ENCODE measurements at regions not wholly inside any gene's neighbourhood (a gene's known extent, or its start where the extent isn't known, plus 50 kb on each side); places are given as distances from the start of the nearest gene placed in this dataset.

DNA sequence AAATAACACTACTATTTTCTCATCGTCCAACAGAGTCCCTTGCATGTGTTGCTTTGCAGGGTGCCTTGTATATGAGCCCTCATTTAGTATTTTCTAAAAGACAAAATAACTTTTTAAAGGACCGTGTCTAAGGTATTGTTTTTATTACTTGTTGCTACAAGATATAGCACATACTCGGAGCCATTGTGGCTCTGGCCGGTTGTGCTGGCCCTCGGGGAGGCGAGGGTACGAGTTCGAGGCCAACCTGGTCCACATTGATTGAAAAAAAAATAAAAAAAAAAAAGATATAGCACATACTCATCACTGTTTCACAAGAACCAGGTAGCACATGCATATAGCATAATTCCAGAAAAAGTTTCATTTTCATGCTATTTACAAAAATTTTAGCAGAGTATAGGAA lies 869.2 kb downstream of the MRPL39 start:
- Mint-ChIP-seq H3K4me3 (no peak overlapping the region), H3K9me3 (no peaks in the 10 kb centered on the region), H3K4me1 (no peaks in the 10 kb centered on the region), H3K27ac (no peak overlapping the region), H3K36me3 (no peaks in the 10 kb centered on the region), H3K27me3 (no peaks in the 10 kb centered on the region)
- ATAC-seq: no peak

DNA sequence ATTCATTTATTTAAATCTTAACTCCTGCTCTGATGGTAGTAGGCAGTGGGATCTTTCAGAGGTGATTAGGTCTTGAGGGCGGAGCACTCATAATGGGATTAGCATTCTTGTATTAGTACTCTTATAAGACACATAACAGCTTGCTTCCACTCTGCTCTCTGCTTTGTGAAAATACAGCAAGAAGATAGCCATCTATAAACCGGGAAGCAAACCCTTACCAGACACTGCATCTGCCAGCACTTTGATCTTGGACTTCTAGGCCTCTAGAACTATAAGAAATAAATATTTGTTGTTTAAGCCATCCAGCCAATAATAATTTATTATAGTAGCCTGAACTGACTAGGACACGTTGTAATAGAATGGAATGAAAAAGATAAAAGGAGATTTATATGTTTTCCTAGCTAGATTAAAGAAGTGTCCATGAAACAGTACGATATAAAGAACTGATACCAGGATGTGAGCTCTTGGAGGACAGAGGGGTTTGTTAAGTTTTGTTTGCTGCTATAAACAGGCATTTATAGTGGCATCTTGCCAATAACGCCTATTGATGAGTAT lies 869.9 kb downstream of the MRPL39 start:
- Mint-ChIP-seq H3K27me3 (no peaks in the 10 kb centered on the region), H3K4me1 (no peaks in the 10 kb centered on the region), H3K27ac (no peak overlapping the region), H3K9me3 (no peaks in the 10 kb centered on the region), H3K36me3 (no peaks in the 10 kb centered on the region), H3K4me3 (no peak overlapping the region)
- no peak for ATAC-seq

DNA sequence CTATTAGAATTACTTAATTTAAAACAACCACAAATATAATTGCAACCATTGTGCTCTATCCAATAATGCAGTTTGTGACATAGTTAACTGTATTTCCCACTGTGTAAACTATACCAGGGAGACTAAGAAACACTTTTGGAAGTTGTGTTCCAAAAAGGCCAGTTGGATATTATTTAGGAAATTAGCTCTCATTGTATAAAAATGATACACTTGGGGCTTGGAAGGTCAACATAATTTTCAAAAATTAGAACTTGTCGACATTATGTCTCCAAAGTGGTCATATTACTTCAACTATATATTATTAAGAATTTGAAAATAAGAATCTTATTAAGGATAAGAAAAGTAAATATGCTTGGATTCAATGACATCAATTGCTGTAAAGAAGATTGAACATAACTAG lies 876.6 kb downstream of the MRPL39 start:
- Mint-ChIP-seq H3K4me1 (no peaks in the 10 kb centered on the region), H3K36me3 (no peaks in the 10 kb centered on the region), H3K9me3 (no peaks in the 10 kb centered on the region), H3K4me3 (no peak overlapping the region), H3K27me3 (no peaks in the 10 kb centered on the region), H3K27ac (no peak overlapping the region)
- no peak for ATAC-seq

DNA sequence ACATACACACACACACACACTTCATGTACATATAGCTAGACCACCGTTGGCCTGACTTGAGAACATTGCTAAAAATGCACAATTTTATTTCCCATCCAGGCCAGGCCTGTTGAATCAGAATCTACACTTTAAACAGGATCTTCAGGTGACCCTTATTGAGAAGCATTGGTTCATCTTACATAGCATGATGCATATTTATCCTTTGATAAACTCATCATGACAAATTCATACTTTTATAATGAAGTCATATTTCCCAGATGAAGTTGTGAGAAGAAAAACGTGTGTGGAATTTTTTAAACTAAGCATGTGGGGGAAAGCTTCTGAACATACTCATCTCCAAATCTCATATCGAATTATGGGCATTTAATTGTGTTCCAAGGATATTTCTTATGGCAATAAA lies 877.7 kb downstream of the MRPL39 start:
- Mint-ChIP-seq H3K27ac (no peak overlapping the region), H3K9me3 (no peaks in the 10 kb centered on the region), H3K36me3 (no peaks in the 10 kb centered on the region), H3K27me3 (no peaks in the 10 kb centered on the region), H3K4me3 (no peak overlapping the region), H3K4me1 (no peaks in the 10 kb centered on the region)
- no peak for ATAC-seq

DNA sequence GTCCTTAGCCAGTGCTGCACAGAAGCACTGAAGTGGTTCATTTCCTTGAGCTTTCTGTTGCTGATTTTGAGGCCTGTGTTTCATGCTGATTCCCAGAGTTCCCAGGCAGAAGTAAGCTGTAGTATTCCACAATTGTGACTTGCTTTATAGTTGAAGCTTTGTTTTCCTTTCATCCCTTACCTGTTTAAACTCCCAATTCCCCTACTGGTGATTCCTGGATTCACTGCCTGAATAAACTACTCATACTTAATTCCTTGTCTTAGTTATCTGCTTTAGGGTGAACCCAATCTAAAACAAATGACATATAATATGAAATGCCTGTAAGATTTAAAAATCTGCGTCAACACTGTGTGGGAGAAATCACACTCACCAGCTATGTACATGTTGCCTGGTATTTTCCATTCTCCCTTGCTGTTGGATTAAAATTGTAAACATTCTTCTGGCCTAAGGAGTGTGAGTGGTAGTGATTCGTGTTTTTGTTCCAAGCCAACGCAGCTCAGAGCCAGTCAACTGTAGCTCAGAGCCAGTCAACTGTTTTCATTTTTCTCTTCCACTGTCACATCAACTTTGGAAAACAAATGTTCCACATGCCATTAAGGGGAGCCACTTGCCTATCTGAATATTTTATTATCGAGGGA lies 879.4 kb downstream of the MRPL39 start:
- no peaks in the 10 kb centered on the region for H3K36me3 Mint-ChIP-seq
- no peak overlapping the region for H3K27ac Mint-ChIP-seq
- H3K4me1 Mint-ChIP-seq: no peaks in the 10 kb centered on the region
- no peaks in the 10 kb centered on the region for H3K9me3 Mint-ChIP-seq
- no peaks in the 10 kb centered on the region for H3K27me3 Mint-ChIP-seq
- no peak overlapping the region for H3K4me3 Mint-ChIP-seq
- no peak for ATAC-seq

DNA sequence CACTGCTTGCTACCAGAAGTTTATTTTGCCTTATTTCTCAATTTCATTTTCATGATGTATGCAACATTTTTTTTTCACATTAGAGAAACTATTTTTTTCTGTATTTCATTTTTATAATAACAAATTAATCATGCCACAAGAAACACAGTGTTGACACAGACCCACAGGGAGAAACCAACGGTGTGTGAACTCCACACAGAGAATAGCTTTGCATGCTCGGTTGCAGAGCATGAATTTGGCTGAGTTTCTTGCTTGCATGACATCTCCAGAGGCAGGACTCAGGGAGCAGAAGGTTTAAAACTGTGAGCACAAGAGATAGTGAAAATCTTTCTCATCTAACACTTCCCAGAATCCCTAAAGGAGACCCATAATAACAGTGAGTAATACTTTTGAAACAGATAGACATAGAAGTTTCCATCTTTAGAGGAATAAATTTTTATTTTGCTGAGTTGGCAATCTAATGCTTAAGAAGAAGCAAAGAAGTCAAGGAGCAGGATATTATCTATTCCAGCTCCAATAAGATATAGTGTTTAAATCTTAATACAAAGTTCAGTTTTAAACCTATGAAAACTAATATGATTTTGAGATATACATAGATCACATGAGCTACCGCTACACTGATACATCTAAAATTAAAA lies 890.9 kb downstream of the MRPL39 start:
- Mint-ChIP-seq H3K9me3 (no peaks in the 10 kb centered on the region), H3K4me3 (no peak overlapping the region), H3K27ac (no peak overlapping the region), H3K4me1 (no peaks in the 10 kb centered on the region), H3K27me3 (no peaks in the 10 kb centered on the region), H3K36me3 (no peaks in the 10 kb centered on the region)
- ATAC-seq: no peak

DNA sequence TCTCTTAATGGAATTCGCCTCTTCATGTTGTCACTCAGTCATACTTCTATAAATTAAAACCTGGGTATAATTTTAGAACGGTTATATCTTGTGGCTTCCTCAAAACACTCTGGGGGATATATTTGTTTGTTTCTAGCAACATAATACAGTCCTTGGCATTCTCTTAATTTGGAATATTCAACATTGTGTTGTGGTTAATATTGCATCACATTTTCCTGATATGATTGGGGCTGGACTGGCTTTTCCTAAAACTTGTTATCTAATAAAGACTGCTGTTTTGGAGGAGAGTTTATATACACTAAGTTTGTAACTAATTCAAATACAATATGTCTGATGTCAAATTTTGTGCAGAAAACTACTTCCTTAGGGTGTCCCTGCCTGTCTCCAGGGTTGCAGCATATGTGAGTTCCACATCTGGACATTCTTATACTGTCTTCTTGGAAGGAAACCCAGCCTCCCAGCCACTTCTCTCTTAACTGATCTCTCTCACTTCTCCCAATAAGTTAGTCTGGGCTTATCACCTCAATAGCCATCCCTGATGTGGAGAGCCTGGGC lies 892.6 kb downstream of the MRPL39 start:
- Mint-ChIP-seq H3K4me1 (no peaks in the 10 kb centered on the region), H3K27me3 (no peaks in the 10 kb centered on the region), H3K27ac (no peak overlapping the region), H3K36me3 (no peaks in the 10 kb centered on the region), H3K9me3 (no peaks in the 10 kb centered on the region), H3K4me3 (no peak overlapping the region)
- ATAC-seq: no peak

DNA sequence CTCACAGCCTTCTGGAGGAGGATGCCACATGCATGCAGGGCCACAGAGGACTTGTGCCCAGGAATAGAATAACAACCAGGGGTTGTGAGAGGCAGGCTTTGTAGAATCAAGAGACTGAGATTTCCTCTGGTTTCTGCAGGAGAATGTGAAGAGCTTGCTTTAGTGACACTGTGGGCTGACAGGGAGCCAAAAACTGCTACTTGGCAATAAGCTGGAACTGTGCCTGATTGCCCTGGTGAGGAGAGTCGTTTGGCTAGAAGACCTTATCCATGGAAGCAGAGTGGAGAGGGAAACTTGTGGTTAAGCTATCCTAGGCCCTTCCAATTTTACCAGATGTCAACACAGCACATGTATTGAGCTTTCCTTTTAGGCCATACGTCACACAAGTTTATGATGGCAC lies 902.1 kb downstream of the MRPL39 start:
- Mint-ChIP-seq H3K9me3 (no peaks in the 10 kb centered on the region), H3K27ac (no peak overlapping the region), H3K4me3 (no peak overlapping the region), H3K36me3 (no peaks in the 10 kb centered on the region), H3K4me1 (no peaks in the 10 kb centered on the region), H3K27me3 (no peaks in the 10 kb centered on the region)
- no peak for ATAC-seq

DNA sequence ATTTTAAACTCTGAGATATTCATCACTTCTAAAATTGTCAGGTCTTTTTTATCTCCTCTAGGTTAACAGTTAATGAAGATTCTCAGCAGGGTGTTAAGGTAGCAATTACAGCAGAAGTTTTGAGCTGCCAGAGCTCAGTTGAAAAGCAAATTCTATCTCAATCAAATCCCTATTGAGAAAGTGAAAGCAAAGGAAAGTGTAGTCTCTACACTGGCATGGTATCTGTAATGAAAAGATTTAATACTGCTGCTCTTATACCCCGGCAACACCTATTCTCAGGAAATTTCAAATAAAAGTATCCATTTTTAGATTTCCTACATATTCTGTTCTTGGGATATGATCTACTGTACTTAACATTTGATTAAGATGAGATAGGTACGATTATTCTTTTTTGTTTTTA lies 913.5 kb downstream of the MRPL39 start:
- Mint-ChIP-seq H3K36me3 (no peaks in the 10 kb centered on the region), H3K27me3 (no peaks in the 10 kb centered on the region), H3K4me3 (no peak overlapping the region), H3K27ac (no peak overlapping the region), H3K4me1 (peaks cover 5% of the 10 kb centered on the region), H3K9me3 (no peaks in the 10 kb centered on the region)
- no peak for ATAC-seq

DNA sequence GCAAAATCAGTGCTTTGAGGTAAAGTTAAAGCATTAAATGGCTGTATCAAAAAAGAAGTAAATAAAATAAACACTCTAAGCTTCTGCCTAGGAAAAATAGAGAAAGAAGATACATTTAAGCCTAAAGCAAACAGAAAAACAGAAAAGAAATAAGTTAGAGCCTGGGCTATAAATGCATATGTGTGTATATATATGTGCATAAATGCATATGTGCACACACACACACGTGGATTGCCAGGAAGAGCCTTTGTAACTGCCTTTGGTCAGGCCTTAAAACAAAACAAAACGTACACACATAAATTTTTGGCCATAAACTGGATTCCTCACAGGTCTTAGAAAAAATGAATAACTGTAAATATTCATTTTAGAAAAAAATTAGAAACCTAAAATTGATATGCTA lies 925.8 kb downstream of the MRPL39 start:
- no peaks in the 10 kb centered on the region for H3K4me1 Mint-ChIP-seq
- H3K9me3 Mint-ChIP-seq: no peaks in the 10 kb centered on the region
- no peaks in the 10 kb centered on the region for H3K36me3 Mint-ChIP-seq
- no peak for ATAC-seq
- no peak overlapping the region for H3K4me3 Mint-ChIP-seq
- H3K27me3 Mint-ChIP-seq: no peaks in the 10 kb centered on the region
- H3K27ac Mint-ChIP-seq: no peak overlapping the region

DNA sequence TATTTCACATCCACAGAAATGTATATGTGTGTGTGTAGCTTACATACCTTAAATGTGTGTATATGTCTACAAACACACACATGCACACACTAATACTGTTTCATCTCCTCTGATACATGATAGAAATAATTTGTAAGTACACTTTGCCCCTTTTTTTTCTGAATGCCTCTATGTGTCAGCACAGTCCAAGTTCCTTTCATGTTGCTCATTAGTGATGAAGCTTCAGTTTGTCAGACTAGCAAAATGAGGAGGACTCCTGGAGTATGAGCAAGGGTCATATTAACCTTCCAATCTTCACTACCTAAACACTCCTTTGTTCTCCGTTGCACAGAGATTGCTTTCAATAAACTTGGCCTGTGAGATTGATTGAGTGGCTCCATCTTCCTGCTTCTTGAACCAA lies 935.4 kb downstream of the MRPL39 start:
- H3K36me3 Mint-ChIP-seq: no peaks in the 10 kb centered on the region
- H3K27me3 Mint-ChIP-seq: no peaks in the 10 kb centered on the region
- no peak for ATAC-seq
- no peak overlapping the region for H3K27ac Mint-ChIP-seq
- no peak overlapping the region for H3K4me3 Mint-ChIP-seq
- H3K9me3 Mint-ChIP-seq: no peaks in the 10 kb centered on the region
- no peaks in the 10 kb centered on the region for H3K4me1 Mint-ChIP-seq

DNA sequence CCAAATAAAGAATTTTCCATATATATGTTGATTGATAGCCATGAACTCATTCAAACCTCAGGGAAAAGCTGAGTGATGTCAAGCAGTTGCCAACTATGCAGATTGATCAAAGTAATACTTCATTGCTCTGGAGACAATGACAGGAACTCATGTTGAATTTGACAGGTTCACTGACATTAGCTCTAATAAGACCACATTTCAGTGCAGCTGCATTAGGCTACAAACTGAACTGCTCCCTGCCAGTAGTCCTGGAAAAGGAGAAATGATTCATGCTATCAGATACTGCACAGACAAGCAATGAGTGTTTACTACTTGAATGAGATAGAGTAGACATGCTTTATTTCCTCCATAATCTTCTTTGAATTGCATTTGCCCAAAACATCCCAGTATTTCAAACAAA lies 948.4 kb downstream of the MRPL39 start:
- Mint-ChIP-seq H3K27me3 (no peaks in the 10 kb centered on the region), H3K4me1 (no peaks in the 10 kb centered on the region), H3K36me3 (no peaks in the 10 kb centered on the region), H3K27ac (no peak overlapping the region), H3K4me3 (no peak overlapping the region), H3K9me3 (no peaks in the 10 kb centered on the region)
- ATAC-seq: no peak

DNA sequence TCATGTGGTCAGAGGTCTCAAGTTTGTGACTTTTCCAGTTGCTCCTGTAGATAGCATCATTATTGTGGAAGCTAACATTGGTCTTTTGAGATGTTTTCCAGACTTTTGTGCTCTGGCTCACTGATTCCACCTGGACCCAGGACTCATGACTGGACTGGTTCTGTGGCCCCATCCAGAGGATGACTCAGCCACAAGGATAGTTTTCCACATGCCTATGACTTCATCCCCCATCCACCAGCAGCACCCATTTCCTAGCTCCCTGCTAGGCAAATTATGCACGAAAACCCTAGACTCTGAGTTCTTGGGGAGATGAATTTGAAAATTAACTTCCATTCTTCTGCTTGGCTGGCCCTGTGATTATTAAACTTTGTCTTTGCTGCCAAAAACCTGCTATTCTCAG lies 949.3 kb downstream of the MRPL39 start:
- no peaks in the 10 kb centered on the region for H3K27me3 Mint-ChIP-seq
- H3K4me1 Mint-ChIP-seq: no peaks in the 10 kb centered on the region
- no peak for ATAC-seq
- H3K27ac Mint-ChIP-seq: no peak overlapping the region
- no peak overlapping the region for H3K4me3 Mint-ChIP-seq
- H3K9me3 Mint-ChIP-seq: no peaks in the 10 kb centered on the region
- H3K36me3 Mint-ChIP-seq: no peaks in the 10 kb centered on the region

DNA sequence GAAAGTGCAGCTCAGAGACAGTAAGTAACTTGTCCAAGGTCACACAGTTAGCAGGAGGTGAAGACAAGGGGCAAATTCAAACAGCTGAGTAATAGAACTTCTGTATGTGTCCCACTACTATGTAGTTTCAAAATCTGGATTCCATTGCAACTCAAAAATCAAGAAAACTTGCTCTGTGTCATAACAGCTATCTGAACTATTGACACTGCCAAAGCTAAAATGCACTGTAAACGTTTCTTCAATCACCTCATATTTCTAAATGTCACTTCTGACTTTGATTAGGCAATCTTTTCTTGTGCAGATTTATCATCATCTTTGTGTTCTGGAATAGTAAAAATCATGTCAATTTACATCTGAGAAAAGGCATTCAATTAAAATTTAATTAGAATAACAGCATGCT lies 957.6 kb downstream of the MRPL39 start:
- H3K4me1 Mint-ChIP-seq: no peaks in the 10 kb centered on the region
- no peak overlapping the region for H3K27ac Mint-ChIP-seq
- H3K4me3 Mint-ChIP-seq: no peak overlapping the region
- H3K9me3 Mint-ChIP-seq: no peaks in the 10 kb centered on the region
- ATAC-seq: no peak
- H3K36me3 Mint-ChIP-seq: no peaks in the 10 kb centered on the region
- H3K27me3 Mint-ChIP-seq: no peaks in the 10 kb centered on the region

DNA sequence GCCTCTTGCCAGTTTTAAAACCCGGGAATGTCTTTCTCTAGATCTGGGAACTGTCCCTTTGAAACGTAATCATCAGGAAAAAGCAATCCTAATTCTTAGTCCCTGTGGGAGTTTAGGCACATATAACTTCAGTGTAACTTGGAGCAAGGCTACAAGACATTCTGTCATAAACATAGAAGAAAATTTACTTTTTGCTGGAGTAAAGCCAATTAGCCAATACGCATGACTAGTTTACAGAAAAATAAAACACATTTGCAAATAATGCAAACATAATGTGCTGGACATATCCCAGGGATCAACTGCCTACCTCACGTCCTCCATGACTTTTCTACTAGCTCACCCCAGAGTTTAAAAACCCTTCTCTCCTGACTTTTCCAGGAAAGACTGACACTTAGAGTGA lies 970.6 kb downstream of the MRPL39 start:
- H3K4me3 Mint-ChIP-seq: no peak overlapping the region
- no peaks in the 10 kb centered on the region for H3K4me1 Mint-ChIP-seq
- no peak overlapping the region for H3K27ac Mint-ChIP-seq
- H3K36me3 Mint-ChIP-seq: no peaks in the 10 kb centered on the region
- no peaks in the 10 kb centered on the region for H3K27me3 Mint-ChIP-seq
- ATAC-seq: no peak
- no peaks in the 10 kb centered on the region for H3K9me3 Mint-ChIP-seq

DNA sequence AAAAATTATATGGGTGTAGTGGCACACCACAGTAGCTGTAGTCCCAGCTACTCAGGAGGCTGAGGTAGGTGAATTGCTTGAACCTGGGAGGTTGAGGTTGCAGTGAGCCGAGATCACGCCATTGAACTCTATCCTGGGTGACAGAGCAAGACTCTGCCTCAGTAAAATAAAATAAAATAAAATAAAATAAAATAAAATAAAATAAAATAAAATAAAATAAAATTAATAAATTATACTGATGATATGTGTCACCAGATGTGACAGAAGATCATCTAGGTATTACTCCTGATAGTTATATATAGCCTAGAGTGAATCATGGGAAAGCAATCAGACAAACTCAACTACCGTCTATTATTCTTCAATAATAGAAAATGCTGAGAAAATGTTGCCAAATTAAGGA lies 972.5 kb downstream of the MRPL39 start:
- no peaks in the 10 kb centered on the region for H3K27me3 Mint-ChIP-seq
- H3K4me3 Mint-ChIP-seq: no peak overlapping the region
- H3K9me3 Mint-ChIP-seq: no peaks in the 10 kb centered on the region
- no peak overlapping the region for H3K27ac Mint-ChIP-seq
- H3K4me1 Mint-ChIP-seq: no peaks in the 10 kb centered on the region
- ATAC-seq: no peak
- H3K36me3 Mint-ChIP-seq: no peaks in the 10 kb centered on the region
